HG03196 (cell line): ENCODE measurements at regions not wholly inside any gene's neighbourhood (a gene's known extent, or its start where the extent isn't known, plus 50 kb on each side); places are given as distances from the start of the nearest gene placed in this dataset.

Source experiments
- ATAC-seq: cut with Tn5 transposase; IDR thresholded peaks from one replicate; pipeline ENCODE4 v1.9.1; 2021; ENCODE audit not compliant: unreplicated experiment

DNA sequence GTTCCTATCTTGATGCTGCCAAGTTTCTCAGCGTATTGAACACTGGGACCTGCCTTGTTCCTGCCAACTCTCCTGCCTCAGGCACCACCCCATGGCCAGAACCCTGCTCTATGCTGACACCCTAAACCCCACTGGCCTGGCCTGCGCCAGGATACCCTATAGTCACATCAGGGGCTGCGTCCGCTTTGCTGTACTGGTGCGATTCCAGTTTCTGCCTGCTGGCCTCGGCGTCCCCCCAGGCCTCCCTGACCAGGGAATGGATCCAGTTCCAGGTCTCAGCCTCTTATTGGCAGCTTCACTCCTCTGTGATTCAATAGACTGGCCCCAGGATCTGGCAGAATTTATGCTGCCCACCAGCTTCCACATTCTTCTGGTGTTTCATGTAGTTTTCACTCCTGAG is 55.0 kb downstream of the GPR6 start:
- ATAC-seq, result no peak

DNA sequence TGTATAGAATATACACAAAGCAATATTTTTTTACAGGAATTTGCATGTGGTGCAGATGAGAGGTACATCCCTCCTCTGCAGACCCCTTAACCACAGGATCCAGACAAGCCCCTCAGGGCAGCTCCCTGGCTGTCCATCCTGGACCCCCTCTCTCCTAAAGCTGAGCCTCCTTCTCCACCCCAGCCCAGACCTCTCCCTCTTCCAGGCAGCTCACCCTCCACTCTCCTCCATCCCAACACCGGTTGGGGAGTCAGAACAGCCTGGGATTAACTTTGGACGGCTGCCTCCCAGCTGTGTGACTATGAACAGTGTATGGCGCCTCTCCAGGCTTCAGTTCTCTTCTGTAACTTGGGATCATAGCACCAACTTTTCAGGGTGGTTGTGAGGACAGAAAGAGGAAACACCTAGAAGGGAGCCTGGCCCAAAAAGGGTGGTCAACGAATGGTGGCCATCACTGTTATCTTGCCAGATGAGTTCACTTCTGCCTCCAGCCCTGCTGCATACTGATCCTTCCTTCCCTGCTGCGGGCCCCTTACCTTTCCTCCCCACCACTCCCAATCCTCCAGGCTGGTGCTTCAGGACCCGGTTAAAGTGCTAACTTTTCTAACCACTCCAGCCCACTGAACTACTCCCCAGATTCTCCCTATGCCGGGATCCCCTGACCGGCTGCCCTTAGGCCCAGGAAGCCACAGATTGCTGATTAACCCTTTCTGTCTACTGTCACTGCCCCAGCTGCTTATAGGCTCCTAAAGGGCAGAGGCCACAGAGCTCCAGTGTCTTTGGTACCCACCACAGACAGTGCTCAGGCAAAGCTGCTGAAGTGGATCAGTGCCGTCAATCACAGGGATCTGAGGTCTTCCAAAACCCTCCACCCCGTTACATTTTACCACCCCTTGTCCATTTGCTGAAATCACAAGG is 55.9 kb downstream of the GPR6 start:
- no peak for ATAC-seq

DNA sequence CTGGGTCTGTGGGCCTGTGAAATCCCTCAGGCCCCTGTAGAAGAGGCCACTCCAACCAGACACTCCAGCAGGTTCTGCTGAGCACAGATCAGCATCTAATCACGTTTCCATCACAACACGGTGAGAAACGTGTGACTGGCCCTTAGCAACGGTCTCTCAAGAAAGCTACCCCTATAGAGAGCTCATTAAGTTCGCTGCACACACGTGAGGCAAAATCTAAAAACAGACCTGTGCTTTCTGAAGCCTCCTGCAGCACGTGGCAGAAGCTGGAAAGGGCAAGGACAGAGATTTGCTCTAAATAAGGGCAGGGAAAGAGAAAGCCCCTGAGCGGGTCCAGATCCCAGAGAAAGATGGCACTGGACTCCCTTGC is 56.5 kb downstream of the GPR6 start:
- ATAC-seq, result no peak

DNA sequence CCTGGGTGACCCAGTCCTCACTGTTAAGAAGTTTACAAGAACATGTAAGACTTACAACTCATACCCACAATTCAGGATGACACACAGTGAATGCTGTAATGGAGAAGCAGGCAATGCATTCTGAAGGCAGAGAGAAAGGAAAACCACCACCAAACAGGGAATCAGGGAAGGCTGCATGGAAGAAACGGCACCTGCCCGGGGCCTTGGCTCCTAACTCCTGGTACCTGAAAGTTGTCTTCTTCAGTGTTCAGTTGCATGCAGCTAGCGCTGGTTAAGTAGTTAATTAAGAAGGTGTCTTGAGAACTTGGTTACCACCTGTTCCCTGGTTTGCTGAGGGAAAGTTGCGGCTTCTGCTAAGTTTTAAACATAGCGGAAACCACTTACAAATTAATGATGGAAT is 57.2 kb downstream of the GPR6 start:
- no peak for ATAC-seq

DNA sequence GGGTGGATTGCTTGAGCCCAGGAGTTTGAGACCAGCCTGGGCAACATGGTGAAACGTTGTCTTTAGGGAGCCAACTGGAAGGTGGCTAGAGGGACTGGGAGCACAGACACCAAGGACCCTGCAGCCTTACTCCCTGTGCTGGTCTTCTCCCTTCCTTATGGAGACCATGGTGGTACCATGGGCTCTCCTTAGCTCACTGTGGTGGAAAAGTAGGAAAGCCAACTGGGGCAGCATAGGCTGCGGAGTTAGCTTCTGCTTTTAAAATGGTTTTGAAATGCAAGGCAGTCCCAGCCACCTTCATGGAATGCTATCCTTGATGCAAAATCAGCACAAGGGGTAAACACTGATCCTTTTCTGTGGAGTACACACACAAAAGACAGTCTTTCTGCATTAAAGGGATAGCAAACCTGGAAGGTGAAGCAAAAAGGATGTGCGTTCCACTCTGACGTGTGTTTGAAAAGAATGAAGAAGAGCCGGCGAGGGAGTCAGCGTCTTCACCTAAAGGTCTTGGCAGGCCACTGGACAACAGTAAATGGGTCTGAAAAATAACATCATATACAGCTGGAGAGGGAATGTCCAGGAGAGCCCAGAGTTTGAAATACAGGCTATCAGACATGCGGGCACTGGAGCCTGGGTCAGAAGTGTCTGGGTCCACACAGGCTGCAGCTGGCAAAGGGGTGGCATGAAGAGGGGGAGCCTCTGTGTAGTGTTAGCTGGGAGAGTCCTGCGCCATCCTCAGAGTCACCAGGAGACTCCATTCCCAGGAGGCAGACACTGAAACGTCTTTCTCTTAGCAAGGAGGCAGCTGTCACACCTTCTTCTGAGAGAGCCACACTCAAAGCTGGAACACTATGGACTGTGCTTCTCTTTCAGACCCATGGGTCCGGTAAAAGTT is 58.5 kb downstream of the GPR6 start:
- ATAC-seq, result no peak

DNA sequence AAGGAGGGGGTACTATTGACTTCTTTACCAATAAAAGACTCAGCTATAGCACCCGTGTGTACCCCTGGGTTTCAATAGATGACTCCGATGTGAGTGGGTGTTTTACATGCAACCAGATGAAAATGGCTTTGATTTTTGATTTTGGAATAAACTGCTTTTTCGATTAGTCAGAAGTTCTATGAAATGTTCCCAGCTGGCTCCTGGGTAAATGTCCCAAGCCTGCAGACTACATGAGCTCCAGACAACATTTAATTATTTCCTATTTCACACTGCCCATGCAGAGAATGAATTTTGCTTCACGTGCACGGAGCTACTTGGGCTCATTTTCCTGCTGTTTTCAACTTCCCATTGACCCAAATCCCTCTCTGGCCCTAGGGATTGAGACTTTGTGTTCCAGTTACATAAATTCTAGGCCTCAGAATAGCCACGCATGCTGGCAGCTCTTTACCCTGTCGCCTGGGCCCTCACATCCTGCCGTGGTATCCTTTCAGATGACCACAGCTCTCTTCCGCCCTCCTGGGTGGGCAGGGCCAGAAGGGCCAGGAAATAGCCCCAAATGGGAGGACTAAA is 59.7 kb downstream of the GPR6 start:
- no peak for ATAC-seq

DNA sequence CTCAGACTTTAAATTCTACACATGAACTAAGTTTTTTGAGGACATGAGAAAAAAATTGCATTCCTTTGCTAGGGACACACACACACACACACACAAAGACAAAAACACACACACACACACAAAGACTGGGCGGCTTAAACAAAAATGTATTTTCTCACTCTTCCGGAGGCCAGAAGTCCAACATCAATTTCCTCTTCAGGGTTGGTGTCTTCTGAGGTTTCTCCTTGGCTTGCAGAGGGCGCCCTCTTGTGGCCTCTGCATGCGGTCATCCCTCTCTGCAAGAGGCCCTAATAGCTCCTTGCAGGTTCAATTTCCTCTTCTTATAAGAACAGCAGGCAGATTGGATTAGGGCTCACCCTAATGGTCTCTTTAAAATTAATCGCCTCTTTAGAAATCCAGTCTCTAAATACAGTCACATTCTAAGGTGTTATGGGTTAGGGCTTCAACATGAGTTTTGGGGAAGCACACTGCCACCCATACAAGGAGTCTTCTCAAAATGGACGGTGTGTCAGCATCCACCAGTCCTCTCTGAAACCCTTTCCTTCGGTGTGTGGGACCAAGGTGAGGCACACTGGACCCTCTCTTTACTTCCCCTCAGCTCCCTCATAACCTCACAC is 61.4 kb downstream of the GPR6 start:
- ATAC-seq, result peak; percentile 71

DNA sequence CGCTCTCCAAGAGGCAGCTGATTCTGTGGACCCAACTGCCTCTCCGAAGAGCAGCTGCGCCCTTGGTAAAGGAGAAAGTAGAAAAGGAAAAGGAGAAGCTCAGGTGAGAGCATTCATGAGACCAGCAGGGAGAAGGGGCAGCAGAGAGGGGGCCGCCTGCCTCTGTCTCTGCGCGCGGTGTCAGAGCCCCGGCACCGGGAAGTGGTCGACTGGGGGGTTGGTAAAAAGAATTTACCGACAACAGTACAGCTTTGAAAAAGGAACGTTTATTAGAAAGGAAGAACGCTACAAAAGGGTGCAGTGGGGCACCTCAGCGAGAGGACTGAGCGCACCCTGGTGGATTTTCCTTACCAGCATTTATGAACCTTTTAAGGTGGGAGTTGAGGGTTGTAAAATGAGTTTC is 61.9 kb downstream of the GPR6 start:
- ATAC-seq, result peak; percentile 28

DNA sequence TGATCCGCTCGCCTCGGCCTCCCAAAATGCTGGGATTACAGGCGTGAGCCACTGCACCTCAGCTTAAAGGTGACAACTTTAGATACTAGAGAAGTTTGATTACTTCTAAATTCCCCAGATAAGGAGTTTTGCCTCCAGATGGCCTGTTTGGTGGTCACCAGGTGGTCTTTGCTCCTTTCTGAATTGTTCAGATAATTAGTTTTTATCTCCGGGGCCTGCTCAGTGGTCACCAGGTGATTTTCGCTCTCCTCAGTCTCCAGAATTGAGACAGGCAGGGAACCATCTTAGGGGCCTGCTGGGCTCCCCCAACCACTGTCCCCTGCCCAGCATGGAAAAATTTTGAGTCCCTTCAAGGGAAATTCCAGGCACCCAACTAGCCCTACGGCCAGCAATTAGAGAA is 62.6 kb downstream of the GPR6 start:
- ATAC-seq, result no peak

DNA sequence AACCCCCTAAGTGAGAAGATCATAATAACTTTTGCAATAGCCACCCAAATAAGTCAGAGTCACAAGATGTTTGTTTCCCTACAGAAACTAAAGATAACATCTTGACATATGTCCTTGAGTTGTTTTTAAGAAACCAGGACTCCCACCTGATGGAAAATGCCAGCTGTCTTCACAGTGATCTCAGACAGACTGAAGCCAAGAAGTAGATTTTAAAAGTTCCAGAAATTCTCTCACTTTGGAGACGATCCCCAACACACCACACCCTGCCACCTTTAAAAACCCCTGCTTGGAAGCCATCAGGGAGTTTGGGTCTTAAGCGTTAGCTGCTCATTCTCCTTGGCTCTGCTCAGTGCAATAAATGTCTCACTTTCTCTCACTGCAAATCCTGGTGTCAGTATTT is 63.0 kb downstream of the GPR6 start:
- ATAC-seq, result no peak

DNA sequence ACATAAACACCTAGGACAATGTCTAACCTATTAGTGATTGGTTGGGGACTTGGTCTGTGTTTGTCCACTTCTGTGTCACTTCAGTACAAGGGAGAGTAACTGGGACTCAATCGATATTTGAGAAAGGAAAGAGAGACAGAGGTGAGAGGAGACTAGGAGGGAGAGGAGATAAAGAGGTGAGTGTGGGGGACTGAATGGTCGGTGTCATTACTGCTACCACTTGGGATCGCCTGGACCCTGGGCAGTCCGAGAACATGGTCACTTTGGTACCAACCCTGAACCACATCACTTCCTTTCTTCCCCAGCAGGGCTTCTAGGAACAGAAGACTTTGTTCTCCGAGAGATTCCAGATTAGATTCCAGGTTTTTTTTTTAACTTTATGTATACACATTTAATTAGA is 63.7 kb downstream of the GPR6 start:
- ATAC-seq, result no peak

DNA sequence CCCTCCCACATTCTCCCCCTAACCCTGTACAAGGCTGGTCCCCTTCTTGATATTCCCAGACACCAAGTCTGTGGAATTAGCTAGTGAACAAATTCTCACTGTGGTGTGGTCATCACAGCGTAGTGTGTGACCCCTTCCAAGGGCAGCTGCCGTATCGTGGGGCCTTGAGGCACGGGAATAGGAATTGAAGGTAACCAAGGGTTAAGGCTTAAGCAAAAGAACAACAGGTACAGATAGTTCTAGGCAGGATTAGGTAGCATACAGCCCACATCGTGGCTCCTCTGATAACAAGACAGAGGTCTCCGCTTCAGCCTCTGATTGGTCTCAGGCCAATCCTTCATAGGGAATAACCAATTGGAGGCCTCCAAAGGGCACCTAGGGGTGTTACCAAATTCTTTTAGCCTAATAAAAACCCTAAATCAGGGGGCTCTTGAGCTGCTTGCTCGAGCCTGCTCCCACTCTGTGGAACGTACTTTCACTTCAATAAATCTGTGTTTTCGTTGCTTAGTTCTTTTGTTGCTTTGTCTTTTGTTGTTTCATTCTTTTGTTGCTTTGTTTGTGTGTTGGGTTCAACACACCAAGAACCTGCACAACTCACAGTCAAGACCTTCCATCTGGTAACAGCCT is 64.7 kb downstream of the GPR6 start:
- ATAC-seq, result no peak

DNA sequence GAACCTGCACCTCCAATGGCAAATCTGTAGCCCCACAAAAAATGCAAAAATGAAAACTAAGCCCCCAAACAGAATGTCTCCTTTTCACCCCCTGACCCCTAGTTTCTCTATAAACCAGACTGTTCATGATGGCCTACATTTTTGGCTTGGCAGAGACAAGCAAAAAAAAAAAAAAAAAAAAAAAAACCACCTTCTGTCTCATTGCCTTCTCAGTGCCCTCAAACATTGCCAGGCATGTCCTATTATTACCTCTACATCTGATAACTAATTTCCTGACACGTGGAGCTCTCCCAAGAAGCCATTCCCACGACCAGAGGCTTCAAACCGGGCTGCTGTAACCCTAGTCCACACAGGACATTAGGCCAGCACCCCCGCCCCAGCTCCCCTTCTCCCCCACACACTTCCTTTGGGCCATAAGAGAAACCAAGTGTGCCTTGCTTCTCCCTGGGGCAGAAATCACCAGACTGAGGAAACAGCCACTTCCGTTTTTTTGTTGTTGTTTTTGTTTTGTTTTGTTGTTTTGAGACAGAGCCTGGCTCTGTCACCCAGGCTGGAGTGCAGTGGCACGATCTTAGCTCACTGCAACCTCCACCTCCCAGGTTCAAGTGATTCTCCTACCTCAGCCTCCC is 65.4 kb downstream of the GPR6 start:
- no peak for ATAC-seq

DNA sequence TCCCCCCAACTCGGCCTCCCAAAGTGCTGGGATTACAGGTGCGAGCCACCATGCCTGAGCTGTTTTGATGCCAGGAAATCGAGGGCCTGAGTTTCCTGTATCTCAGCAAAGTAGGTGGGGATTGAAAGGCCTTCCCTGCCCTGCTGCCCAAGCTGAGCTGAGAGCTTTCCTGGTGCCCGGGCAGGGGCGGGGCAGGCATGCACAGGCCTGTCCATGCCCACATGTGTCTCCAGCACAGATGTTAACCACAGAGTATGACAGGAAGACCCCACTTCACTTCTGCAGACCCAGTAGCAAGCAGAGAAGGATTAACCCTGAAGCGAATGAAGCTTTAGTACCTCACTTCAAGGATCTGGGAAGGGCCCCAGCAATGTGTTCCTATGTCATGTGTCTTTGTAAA is 66.0 kb downstream of the GPR6 start:
- no peak for ATAC-seq

DNA sequence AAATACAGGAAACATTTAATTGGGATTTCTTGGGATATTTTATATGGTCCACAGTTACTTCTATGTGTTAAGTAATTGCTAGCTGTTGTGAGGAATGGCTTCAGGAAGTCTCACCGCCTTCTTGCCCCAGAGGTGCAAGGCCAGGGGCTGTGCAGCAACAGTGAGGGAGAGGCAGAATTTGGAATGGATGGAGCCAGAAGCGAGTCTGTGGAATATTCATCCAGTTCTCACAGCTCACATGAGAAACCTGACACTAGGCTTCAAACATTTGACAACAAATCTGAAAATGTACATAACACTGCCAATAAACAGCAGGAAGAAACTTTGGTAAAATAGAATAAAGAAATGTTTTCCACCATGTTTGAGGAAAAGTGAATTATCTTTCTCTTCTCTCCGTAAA is 66.5 kb downstream of the GPR6 start:
- no peak for ATAC-seq

DNA sequence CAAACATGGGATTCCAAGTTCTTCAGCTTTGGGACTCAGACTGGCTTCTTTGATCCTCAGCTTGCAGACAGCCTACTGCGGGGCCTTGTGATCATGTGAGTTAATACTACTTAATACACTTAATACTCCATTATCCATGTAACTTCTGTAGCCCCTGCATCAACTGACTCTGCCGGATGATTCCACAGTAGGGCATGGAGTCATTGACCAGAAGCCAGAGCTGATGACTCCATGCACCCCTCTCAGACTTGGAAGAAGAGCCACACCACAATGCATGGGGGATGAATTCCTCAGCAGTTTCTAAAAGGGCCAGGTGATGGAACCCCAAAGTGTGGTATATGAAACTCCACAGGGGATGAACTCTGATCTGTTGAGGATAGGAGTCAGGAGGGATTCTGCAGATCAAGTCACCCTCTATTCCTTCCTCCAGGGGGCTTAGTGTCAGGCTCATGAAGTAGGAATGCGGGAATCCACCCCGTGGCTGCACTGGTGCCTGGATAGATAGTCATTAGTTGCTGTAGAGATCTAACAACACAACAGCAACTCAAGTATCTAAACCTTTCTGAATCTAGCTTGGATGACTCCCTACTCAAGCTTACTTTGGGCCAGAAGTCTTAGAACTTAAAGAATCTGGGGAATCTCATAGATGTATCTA is 70.2 kb downstream of the GPR6 start:
- ATAC-seq, result no peak

DNA sequence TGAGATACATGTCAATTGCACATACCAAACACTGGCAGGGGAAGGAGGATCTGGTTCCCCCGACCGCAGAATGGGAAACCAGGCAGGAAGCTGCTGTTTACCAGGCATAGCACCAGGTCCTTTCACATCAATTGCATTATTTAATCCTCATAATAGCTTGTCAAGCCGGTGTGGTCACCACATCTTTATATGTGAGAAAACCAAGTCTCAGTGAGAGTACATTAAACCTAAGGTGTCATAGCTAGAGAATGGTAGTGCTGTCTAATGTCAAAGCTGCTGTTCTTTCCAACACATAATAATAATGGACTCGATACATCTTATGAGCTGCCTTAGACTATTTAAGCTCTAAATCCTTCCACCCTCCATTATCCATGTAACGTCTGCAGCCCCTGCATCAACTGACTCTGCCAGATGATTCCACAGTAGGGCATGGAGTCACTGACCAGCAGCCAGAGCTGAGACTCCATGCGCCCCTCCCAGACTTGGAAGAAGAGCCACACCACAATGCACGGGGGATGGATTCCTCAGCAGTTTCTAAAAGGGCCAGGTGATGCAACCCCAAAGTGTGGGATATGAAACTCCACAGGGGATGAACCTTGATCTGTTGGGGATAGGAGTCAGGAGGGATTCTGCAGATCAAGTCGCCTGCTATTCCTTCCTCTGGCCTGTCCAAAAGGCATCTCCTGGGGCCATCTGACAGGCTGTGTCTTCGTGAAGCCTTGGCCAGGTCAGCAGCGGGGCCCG is 71.8 kb downstream of the GPR6 start:
- ATAC-seq, result no peak
